ENCODE measurements at regions not wholly inside any gene's neighbourhood (a gene's known extent, or its start where the extent isn't known, plus 50 kb on each side); places are given as distances from the start of the nearest gene placed in this dataset.
A peak's percentile ranks its signal among the peaks of the same experiment; 100 is the strongest.

DNA sequence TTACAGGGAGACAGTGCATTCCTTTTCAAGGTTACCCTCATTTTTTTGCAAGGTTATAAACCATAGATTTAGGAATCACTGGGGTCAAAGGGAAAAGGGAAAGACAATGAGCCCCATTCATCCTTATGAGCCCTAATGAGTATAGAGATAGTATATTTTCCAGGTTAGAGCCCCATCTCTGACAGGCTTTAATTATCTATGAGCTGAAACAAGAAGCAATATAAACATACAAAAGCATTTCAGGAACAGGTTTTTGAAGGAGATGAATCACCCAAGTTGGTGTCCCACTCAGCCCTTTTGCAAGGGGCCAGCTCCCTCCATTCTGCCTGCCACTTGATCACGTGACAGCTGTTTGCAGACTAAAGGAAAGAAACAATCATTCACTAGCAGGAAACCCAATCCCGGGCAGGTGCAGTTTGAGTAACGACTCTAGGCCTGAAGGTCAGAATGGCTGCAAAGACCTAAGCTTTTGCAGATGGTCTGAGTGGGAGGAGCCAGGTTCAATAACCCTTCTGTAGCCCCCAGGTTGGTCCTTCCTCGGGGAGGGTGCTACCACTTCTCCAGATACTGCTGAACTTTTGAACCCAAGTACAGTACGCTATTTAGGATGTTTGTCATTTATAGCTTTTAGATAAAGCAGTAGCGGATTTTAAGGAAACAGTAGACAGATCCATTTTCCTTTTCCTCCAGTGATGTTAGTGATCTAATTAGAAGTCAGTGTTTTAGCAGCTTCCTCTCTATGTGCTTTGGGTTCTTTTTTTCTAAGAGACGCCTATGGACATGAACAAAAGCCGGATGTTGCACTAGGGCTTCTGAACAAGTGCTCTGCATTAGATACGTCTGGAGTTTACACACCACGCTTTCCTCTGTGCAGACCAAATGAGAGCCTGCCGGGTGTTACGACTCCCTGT is 253.2 kb downstream of the SOX4 start:
- H3K4me1 ChIP-seq, result peaks cover 18% of the 10 kb centered on the region
- TF ChIP-seq ZSCAN20 (CRISPR knock-in tag; IDR thresholded peaks at IDR 0.05), result no peak
- TF ChIP-seq JUNB (IDR thresholded peaks at IDR 0.05), result no peak
- no peak for TF ChIP-seq FOSL2 (IDR thresholded peaks at IDR 0.05)
- TF ChIP-seq FOSL2 (CRISPR knock-in tag; IDR thresholded peaks at IDR 0.05), result no peak
- TF ChIP-seq ATOH8 (CRISPR knock-in tag; IDR thresholded peaks at IDR 0.05; ENCODE audit: low read depth), result no peak
- TF ChIP-seq ZC3H11A (IDR thresholded peaks at IDR 0.05), result no peak
- no peak for TF ChIP-seq REST (IDR thresholded peaks at IDR 0.05)
- no peak for TF ChIP-seq TP53 (CRISPR knock-in tag; IDR thresholded peaks at IDR 0.05)
- no peak for TF ChIP-seq SMC3 (IDR thresholded peaks at IDR 0.05)
- no peak for TF ChIP-seq BHLHE40 (IDR thresholded peaks at IDR 0.05; ENCODE audit: low read depth, low read length)
- no peak for TF ChIP-seq ZFP36 (IDR thresholded peaks at IDR 0.05; ENCODE audit: borderline replicate concordance, partially characterized antibody)
- no peak for TF ChIP-seq CBX2 (IDR thresholded peaks at IDR 0.05; ENCODE audit: borderline replicate concordance, low read depth)
- no peak for TF ChIP-seq CHD2 (IDR thresholded peaks at IDR 0.05; ENCODE audit: low read length, partially characterized antibody)
- TF ChIP-seq NR3C1 (IDR thresholded peaks at IDR 0.05), result no peak
- WGBS (ENCODE audit: missing lambda C conversion rate), result 91% methylated on average over 10 of the region's 12 CpGs
- ChIA-PET CTCF (interaction anchor here (0.7 kb wide), 1 partner anchor 247 kb away, joined by 3 read pairs; no protein-coding TSS in a partner anchor), POLR2A (no interaction called here)
- H3K9me3 ChIP-seq, result no peaks in the 10 kb centered on the region
- ATAC-seq, result no peak
- peak overlapping the region; percentile 30; the same call in 1 of the 3 replicates for H3K4me2 ChIP-seq
- no peak for FAIRE-seq
- H3K4me3 ChIP-seq, result no peak overlapping the region
- peak overlapping the region in 1 of 2 experiments; percentile 56; a peak in 1 of 6 replicates for H3K27ac ChIP-seq
- DNase-seq (ENCODE audit: low read depth in 1 of 2, low spot score in 1 of 2), result no peak

DNA sequence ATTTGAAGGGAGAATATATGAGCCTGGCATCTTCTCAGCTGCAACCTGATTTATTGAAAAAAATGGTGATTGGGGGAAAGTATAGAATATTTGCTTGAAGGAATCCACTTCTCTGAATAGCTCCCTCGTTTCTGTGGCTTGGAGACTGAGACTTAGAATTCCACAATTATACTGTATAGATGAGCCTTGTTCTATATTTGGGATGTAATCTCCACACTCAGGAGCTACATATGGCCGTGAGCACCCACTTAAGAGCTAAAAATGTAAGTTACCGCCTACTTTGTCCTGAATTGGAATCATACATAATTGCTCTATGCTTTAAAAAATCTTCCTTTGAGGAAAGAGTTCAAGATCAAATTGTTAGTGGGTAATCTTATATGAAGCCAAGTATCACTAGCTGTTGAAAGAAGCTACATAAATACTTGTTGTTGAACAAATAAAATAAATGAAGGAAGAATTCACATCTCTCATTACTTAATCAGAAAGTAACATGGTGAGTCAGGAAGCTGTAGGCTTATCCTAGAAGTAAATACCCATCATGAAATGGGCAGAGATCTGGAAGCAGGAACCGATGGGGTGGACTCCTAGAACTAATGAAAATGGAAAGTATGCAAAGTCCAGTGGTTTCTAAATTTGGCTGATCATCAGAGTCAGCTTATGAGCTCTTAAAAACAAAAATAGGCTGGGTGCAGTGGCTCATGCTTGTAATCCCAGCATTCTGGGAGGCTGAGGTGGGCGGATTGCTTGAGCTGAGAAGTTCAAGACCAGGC is 254.3 kb downstream of the SOX4 start:
- H3K9me3 ChIP-seq, result no peaks in the 10 kb centered on the region
- no peak overlapping the region for H3K27ac ChIP-seq
- DNase-seq (ENCODE audit: low read depth in 1 of 2, low spot score in 1 of 2) (no peak), FAIRE-seq (no peak), ATAC-seq (no peak)
- TF ChIP-seq ZC3H11A (IDR thresholded peaks at IDR 0.05) (no peak), RCOR1 (IDR thresholded peaks at IDR 0.05; ENCODE audit: low read depth, low read length) (no peak), PHF8 (IDR thresholded peaks at IDR 0.05; ENCODE audit: borderline replicate concordance, low read depth) (no peak), KDM5A (IDR thresholded peaks at IDR 0.05) (no peak), HDAC2 (IDR thresholded peaks at IDR 0.05) (no peak), HEYL (CRISPR knock-in tag; IDR thresholded peaks at IDR 0.05) (no peak), ESRRA (IDR thresholded peaks at IDR 0.05; ENCODE audit: borderline replicate concordance, low read length) (no peak), EHF (CRISPR knock-in tag; IDR thresholded peaks at IDR 0.05) (no peak), ZFP36 (IDR thresholded peaks at IDR 0.05; ENCODE audit: borderline replicate concordance, partially characterized antibody) (no peak), JUN (IDR thresholded peaks at IDR 0.05) (no peak), MYC (IDR thresholded peaks at IDR 0.05; ENCODE audit: borderline replicate concordance, low read length) (no peak), NPAS2 (CRISPR knock-in tag; IDR thresholded peaks at IDR 0.05; ENCODE audit: borderline replicate concordance) (no peak), NR3C1 (IDR thresholded peaks at IDR 0.05) (no peak), POLR2A (IDR thresholded peaks at IDR 0.05; ENCODE audit: low read length) (no peak)
- TF ChIP-seq, protein P1, sequence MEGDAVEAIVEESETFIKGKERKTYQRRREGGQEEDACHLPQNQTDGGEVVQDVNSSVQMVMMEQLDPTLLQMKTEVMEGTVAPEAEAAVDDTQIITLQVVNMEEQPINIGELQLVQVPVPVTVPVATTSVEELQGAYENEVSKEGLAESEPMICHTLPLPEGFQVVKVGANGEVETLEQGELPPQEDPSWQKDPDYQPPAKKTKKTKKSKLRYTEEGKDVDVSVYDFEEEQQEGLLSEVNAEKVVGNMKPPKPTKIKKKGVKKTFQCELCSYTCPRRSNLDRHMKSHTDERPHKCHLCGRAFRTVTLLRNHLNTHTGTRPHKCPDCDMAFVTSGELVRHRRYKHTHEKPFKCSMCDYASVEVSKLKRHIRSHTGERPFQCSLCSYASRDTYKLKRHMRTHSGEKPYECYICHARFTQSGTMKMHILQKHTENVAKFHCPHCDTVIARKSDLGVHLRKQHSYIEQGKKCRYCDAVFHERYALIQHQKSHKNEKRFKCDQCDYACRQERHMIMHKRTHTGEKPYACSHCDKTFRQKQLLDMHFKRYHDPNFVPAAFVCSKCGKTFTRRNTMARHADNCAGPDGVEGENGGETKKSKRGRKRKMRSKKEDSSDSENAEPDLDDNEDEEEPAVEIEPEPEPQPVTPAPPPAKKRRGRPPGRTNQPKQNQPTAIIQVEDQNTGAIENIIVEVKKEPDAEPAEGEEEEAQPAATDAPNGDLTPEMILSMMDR (IDR thresholded peaks at IDR 0.05), result no peak
- TF ChIP-seq, protein P2, sequence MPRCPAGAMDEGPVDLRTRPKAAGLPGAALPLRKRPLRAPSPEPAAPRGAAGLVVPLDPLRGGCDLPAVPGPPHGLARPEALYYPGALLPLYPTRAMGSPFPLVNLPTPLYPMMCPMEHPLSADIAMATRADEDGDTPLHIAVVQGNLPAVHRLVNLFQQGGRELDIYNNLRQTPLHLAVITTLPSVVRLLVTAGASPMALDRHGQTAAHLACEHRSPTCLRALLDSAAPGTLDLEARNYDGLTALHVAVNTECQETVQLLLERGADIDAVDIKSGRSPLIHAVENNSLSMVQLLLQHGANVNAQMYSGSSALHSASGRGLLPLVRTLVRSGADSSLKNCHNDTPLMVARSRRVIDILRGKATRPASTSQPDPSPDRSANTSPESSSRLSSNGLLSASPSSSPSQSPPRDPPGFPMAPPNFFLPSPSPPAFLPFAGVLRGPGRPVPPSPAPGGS (IDR thresholded peaks at IDR 0.05), result no peak
- ChIA-PET CTCF (no interaction called here), POLR2A (no interaction called here)
- no peak overlapping the region for H3K4me2 ChIP-seq
- WGBS (ENCODE audit: missing lambda C conversion rate), result 78% methylated on average over 5 of the region's 5 CpGs
- no peak overlapping the region for H3K4me3 ChIP-seq
- H3K4me1 ChIP-seq, result peaks cover 18% of the 10 kb centered on the region

Data from A549 (cell line).